ENCODE measurements at regions not wholly inside any gene's neighbourhood (a gene's known extent, or its start where the extent isn't known, plus 50 kb on each side); places are given as distances from the start of the nearest gene placed in this dataset.
A peak's percentile ranks its signal among the peaks of the same experiment; 100 is the strongest.

DNA sequence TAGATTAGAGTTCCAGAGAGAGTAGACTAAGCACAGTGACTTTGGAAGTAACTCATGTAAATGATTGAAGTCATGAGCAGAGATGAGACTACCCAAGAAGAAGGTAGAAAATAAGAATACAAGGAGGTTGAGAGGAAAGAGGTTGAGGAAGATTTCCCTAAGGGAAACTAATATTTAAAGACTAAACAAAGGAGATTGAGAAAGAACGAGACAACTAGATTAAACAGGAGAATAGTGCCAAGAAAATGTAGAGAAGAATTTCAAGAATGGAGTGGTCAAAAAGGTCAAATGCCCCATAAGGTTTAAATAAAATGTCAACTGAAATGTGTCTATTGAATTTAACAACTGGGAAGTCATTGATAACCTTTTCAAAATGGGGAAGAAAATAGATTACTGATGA lies 59.0 kb downstream of the RPS29 start:
- DNase-seq: no peak

DNA sequence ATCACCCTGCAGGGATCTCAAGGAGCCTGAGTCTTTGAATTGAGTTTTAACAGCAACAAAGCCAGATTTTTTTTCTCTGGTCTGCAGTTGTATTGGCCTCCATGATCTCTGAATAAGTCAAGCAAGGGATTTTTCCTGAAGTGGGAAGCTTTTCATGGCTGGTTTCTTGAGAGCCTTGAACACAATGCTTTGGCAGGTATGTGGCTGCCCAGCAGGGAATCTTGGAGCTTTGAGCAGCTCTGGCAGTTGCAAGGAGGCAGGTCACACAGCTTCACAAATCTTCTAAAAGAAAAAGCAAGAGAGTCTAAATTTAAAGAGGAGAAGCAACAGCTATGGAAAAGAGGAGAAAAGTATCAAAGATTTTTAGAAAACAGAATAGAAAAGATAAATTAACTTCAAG lies 60.1 kb downstream of the RPS29 start:
- no peak for DNase-seq

DNA sequence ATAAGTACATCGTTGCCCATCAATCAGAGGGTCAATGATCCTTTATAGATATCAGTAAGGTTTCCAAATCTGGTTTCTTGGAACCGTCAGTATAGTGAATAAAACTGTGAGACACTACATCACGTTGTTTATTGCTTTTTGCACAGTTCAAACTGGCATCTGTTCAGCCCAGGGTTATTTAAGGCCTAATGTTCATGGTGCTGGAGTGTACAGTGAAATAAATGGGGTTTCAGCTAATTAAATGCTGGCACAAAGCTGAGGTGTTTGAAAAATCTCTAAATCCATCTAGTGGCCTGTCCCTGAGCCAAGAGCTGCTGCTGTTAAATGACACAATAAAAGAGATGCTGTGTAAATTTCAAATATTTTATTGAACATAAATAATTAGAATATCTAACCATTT lies 69.9 kb downstream of the RPS29 start:
- no peak for DNase-seq

- DNase-seq: no peak
Observed at GRCh38 chr14:49512571-49512970, 73.6 kb downstream of the RPS29 start.

- peak; percentile 36 for DNase-seq
Observed at GRCh38 chr14:49512147-49512551, 74.0 kb downstream of the RPS29 start.

- no peak for DNase-seq
Observed at GRCh38 chr14:49508124-49508523, 78.1 kb downstream of the RPS29 start.

GRCh38 chr14:49506650-49507049 lies 79.5 kb downstream of the RPS29 start:
- DNase-seq: no peak

GRCh38 chr14:49505041-49505766 lies 81.0 kb downstream of the RPS29 start:
- no peak for DNase-seq

DNA sequence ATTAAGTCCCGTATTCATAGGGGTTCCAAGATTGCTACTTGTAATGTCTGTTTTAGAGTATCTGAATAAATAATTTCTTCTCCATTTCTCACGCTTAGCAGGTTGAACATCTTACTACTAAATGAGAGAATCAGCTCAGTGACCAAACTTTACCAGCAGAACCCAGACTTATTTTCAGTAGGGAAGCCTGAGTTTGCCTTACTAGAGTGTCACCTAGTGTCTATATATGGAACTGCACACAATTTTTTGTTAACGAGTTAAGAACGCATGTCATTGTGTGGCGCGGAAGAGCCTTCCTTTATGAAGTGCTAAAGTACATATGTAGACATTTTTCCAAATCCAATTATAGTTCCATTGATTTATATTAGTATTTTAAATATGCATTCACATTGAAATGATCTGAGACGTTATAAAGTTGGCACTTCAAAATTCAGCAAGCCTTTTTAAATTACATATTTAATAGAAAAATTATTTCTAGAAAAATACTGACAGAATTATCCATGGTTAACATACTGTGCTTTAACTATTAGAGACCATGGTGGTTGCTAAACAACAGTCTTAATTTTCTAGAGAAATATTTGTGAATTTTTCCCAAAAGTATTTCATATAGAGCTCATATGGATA lies 88.3 kb downstream of the RPS29 start:
- peak; percentile 48 for DNase-seq

DNA sequence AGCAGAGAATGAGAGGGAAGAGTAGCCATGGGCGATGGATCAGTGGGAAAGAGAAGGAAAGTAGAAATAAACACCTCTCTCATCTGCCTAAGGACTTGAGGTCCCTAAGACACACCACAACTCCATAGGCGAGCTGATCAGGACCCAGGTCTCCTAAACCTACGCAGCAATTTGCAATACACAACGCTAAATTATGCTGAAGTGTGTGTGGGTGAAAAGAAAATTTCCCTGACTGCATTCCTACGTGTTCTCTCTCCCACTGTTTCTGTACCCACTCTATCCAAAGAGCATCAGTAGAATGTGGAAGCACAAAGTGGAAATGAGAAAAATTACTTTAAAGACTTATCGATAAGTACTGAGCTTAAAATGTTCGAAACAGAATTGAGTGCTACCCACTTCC lies 88.9 kb downstream of the RPS29 start:
- no peak for DNase-seq

GRCh38 chr14:49494836-49495235 lies 91.3 kb downstream of the RPS29 start:
- no peak for DNase-seq

- no peak for DNase-seq
Observed at GRCh38 chr14:49493557-49493956, 92.6 kb downstream of the RPS29 start.

DNA sequence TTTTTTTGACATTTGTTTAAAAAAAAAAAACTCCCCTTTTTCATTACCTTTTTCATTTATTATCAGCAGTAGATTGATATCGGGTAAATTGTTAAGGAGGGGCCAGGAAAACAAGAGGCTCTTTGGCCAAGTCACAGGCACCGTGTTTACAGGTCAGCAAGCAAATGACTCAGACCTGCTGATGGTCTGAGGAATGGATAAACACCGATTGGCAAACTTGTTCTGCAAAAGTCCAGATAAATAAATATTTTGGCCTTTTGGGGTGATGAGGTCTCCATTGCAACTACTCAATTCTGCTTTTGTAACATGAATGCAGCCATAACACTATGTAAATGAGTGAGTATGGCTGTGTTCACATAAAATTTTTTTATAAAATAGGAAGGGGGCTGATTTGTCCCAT lies 94.0 kb downstream of the RPS29 start:
- no peak for DNase-seq

DNA sequence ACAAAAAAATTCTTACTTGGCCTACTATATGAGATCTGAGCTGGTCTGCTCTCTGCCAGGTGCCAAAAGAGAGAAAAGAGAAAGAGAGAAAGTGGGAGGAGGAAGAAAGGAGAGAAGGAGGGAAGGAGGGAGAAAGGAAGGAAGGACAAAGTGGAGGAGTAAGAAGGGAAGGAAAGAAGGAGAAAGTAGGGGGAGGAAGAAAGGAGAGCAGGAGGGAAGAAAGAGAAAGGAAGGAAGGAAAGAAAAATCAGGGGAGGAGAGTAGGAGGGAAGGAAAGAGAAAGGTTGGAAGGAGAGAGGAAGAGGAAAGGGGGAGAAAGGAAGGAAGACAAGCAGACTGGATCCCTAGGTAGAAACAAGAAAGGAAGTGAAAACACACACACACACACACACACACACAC lies 96.8 kb downstream of the RPS29 start:
- no peak for DNase-seq

DNA sequence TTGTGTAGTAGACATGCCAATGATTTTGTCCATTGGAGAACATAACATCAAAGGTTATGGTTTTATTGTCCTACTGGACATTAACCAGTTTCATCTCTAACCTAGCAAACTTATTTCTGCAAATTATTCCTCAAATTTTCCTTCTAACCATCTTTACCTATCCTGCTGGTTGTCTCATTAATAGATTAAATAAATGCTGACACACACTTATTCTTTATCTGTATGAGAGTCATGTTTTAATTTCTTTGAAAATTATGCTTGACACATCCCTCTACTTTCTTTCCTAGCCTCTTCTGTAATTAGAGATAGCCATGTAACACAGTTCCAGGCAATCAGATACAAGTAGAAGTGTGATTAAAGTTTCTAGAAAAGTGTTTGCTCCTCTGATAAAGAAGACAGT lies 98.9 kb downstream of the RPS29 start:
- no peak for DNase-seq

DNA sequence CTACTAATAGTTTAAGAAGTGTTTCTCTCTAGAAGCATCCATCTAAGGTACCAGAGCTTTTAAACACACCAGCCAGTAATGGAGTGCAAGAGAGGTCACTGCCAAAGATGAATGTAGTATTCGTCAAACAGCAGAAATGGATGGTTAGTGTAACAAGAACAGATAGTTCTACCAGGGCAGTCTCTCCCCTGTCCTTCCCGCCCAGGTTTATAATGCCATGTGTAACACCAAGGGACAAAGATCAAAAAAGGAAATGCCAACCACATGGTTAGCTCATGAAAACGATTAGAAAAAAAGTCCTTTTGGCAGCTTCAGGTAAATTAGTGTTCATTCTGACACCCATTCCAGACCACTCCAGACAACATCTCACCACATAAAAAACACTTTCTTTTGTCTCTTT lies 100.9 kb downstream of the RPS29 start:
- DNase-seq: no peak

- DNase-seq: no peak
Observed at GRCh38 chr14:49484180-49484579, 102.0 kb downstream of the RPS29 start.

DNA sequence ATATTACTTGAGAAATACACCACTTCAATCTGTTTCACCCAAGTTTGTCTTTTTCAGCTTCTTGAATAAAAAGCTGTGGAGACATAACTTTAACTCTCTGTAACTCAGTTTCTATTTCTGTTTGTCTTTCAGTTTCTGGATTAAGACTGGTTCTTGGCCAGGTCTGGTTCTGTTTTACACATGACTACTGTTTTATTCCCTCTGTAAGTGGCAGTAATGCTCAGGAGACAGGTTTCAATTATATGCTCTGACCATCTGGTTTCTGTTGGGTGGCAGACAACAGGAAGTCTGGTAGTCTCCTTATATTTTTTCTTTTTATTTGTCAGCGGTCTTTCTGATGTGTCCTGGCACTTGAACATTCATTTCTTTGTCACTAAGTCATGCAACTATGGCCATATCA lies 102.9 kb downstream of the RPS29 start:
- no peak for DNase-seq

- DNase-seq: no peak
Observed at GRCh38 chr14:49480979-49481498, 105.1 kb downstream of the RPS29 start.

- DNase-seq: no peak
Observed at GRCh38 chr14:49480053-49480760, 106.0 kb downstream of the RPS29 start.

GRCh38 chr14:49479432-49479831 lies 106.7 kb downstream of the RPS29 start:
- DNase-seq: no peak

DNA sequence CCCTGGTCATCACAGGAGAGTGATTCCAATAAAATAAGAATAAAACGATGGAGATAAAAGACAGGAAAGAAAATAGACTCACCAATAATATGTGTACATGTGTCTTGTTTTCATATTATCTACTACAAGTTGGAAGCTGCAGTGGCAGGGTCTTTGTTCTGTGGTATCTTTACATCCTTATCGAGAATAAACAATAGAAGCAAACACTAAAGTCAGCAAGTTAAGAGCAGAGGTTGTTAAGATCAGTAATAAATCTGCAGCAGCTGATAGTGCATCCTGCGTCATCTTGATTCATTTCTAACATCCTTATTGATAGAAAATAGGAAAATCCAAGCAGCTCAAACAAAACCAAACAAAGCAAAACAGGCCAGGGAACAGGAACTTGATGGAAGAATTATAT lies 107.4 kb downstream of the RPS29 start:
- DNase-seq: no peak

GRCh38 chr14:49467091-49467490 lies 119.1 kb downstream of the RPS29 start:
- no peak for DNase-seq

GRCh38 chr14:49464885-49465284 lies 121.3 kb downstream of the RPS29 start:
- no peak for DNase-seq
